Liver (tissue), 3 donors: ENCODE measurements at regions not wholly inside any gene's neighbourhood (a gene's known extent, or its start where the extent isn't known, plus 50 kb on each side); places are given as distances from the start of the nearest gene placed in this dataset.

Experiments used
- CTCF ChIP-seq: fragments of 150-350 bp; IDR thresholded peaks from 2 replicates; pipeline ENCODE4 v1.5.1; 2017; ENCODE audit warnings: improper control_type of control experiment, low read depth, low read length; ENCODE audit not compliant: missing input control
- EGR1 ChIP-seq, 2 donors: IDR thresholded peaks; 2 replicates each; pipeline ENCODE4 v1.6.1; 2016 to 2018; ENCODE audit warnings: antibody characterized with exemption in 2 of 2, low read depth in 2 of 2
- FOXA2 ChIP-seq: IDR thresholded peaks from 2 replicates; pipeline ENCODE4 v1.6.1; 2016; ENCODE audit warnings: antibody characterized with exemption
- GABPA ChIP-seq, 2 donors: IDR thresholded peaks in 1 of 2; conservative IDR thresholded peaks in 1 of 2; 2 replicates each; pipeline ENCODE4 v1.6.1; 2016; ENCODE audit warnings: antibody characterized with exemption in 2 of 2, mild to moderate bottlenecking in 1 of 2, moderate library complexity in 1 of 2
- JUND ChIP-seq, 2 donors: IDR thresholded peaks; 2 replicates each; pipeline ENCODE4 v1.6.1; 2016; ENCODE audit warnings: antibody characterized with exemption in 2 of 2
- MAX ChIP-seq: IDR thresholded peaks from 2 replicates; pipeline ENCODE4 v1.6.1; 2016; ENCODE audit warnings: antibody characterized with exemption
- RAD21 ChIP-seq, 2 donors: IDR thresholded peaks; 2 replicates each; pipeline ENCODE4 v1.6.1; 2016; ENCODE audit warnings: antibody characterized with exemption in 2 of 2, mild to moderate bottlenecking in 2 of 2
- REST ChIP-seq: IDR thresholded peaks from 2 replicates; pipeline ENCODE4 v1.6.1; 2016; ENCODE audit warnings: antibody characterized with exemption, mild to moderate bottlenecking
- SP1 ChIP-seq: IDR thresholded peaks from 2 replicates; pipeline ENCODE4 v1.6.1; 2018; ENCODE audit warnings: antibody characterized with exemption, mild to moderate bottlenecking
- TAF1 ChIP-seq: conservative IDR thresholded peaks from 2 replicates; pipeline ENCODE4 v1.6.1; 2016; ENCODE audit warnings: antibody characterized with exemption, mild to moderate bottlenecking
- ZBTB33 ChIP-seq: IDR thresholded peaks from 2 replicates; pipeline ENCODE4 v1.6.1; 2016; ENCODE audit warnings: antibody characterized with exemption
- donor health status: healthy.
- donor health status: healthy.

DNA sequence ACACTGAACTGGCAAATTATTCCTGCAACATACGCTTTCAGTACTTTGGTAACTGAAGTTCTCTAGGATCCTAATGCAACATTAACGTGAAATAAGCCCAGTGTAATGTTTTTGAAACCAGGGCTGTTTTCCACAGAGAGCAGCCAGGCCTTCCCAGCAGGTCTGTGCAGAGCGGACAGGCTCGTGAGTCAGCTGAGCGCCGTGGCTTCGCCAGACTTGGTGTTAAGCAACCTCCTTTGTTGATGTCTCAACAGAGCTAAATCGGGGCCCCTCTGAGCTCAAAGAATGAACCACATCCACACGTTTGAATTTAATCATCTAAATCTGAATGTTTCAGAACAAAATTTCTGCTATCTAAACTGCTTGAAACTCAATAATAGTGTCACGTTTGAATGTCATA, 181.8 kb upstream of the FMN2 start:
- TF ChIP-seq CTCF (no peak), GABPA (IDR thresholded peaks at IDR 0.05 in 1 of 2, conservative IDR thresholded peaks at IDR 0.05 in 1 of 2) (no peak), REST (no peak), TAF1 (no peak), JUND (IDR thresholded peaks at IDR 0.05) (no peak), EGR1 (IDR thresholded peaks at IDR 0.05; ENCODE audit: low read depth in 2 of 2) (no peak), MAX (no peak), ZBTB33 (no peak), SP1 (no peak), FOXA2 (no peak), RAD21 (IDR thresholded peaks at IDR 0.05) (no peak)
